ENCODE measurements at regions not wholly inside any gene's neighbourhood (a gene's known extent, or its start where the extent isn't known, plus 50 kb on each side); places are given as distances from the start of the nearest gene placed in this dataset.
"Not testable (repeated sequence)": the region's sequence is repeated elsewhere in the genome, so short reads cannot be mapped to it uniquely, and the experiment has no call there.

- no peak for DNase-seq
- Histone ChIP-seq H3K4ac (ENCODE audit: low read depth, low read length) (no peak overlapping the region), H3K9ac (ENCODE audit: low read length) (no peak overlapping the region), H3K79me1 (ENCODE audit: low read length) (no peaks in the 10 kb centered on the region), H3K4me3 (ENCODE audit: low read depth, low read length) (no peak overlapping the region), H3K14ac (ENCODE audit: low read length) (no peak overlapping the region), H2BK12ac (ENCODE audit: low read length) (no peak overlapping the region), H4K8ac (ENCODE audit: low read depth, low read length) (no peak overlapping the region), H2BK5ac (ENCODE audit: low read depth, low read length, poor library complexity) (no peak overlapping the region), H2AK5ac (ENCODE audit: low read length) (no peak overlapping the region), H3K4me1 (ENCODE audit: control insufficient read depth in 1 of 2, insufficient read depth in 2 of 2, low read length in 2 of 2) (no peaks in the 10 kb centered on the region), H2BK120ac (ENCODE audit: insufficient read depth, low read length, poor library complexity) (no peak overlapping the region), H3K27me3 (ENCODE audit: insufficient read depth, low read length) (no peaks in the 10 kb centered on the region), H4K91ac (ENCODE audit: low read depth, low read length) (no peak overlapping the region), H3K79me2 (ENCODE audit: control insufficient read depth, insufficient read depth, low read length, poor library complexity) (no peaks in the 10 kb centered on the region), H3K18ac (ENCODE audit: low read length) (no peak overlapping the region), H2AFZ (ENCODE audit: insufficient read depth, low read length, poor library complexity) (no peak overlapping the region), H3K9me3 (ENCODE audit: insufficient read depth, low read depth, low read length) (no peaks in the 10 kb centered on the region), H3K27ac (ENCODE audit: low read depth, low read length) (no peak overlapping the region), H3K4me2 (ENCODE audit: low read length) (no peak overlapping the region), H4K12ac (ENCODE audit: low read depth, low read length) (no peak overlapping the region), H3K36me3 (ENCODE audit: control insufficient read depth in 1 of 2, insufficient read depth in 2 of 2, low read length in 2 of 2) (no peaks in the 10 kb centered on the region), H3K23ac (ENCODE audit: low read length) (no peak overlapping the region)
- no CpG with 5 or more reads among the region's 2 CpGs for WGBS (ENCODE audit: extremely low coverage, insufficient coverage, insufficient read length)
These were observed 2021.9 kb downstream of the MRPL39 start for GRCh38 chr21:23585419-23585818.

GRCh38 chr21:23579573-23579972, 2027.7 kb downstream of the MRPL39 start:
- H4K8ac ChIP-seq (ENCODE audit: low read depth, low read length) = no peak overlapping the region
- H3K18ac ChIP-seq (ENCODE audit: low read length) = no peak overlapping the region
- no peak overlapping the region for H4K12ac ChIP-seq (ENCODE audit: low read depth, low read length)
- H4K91ac ChIP-seq (ENCODE audit: low read depth, low read length) = no peak overlapping the region
- H2AK5ac ChIP-seq (ENCODE audit: low read length) = no peak overlapping the region
- no peaks in the 10 kb centered on the region for H3K9me3 ChIP-seq (ENCODE audit: insufficient read depth, low read depth, low read length)
- H3K9ac ChIP-seq (ENCODE audit: low read length) = no peak overlapping the region
- no peak overlapping the region for H3K4me2 ChIP-seq (ENCODE audit: low read length)
- no peaks in the 10 kb centered on the region for H3K27me3 ChIP-seq (ENCODE audit: insufficient read depth, low read length)
- no peak overlapping the region for H3K14ac ChIP-seq (ENCODE audit: low read length)
- H3K23ac ChIP-seq (ENCODE audit: low read length) = no peak overlapping the region
- H3K4ac ChIP-seq (ENCODE audit: low read depth, low read length) = no peak overlapping the region
- H3K4me1 ChIP-seq (ENCODE audit: control insufficient read depth in 1 of 2, insufficient read depth in 2 of 2, low read length in 2 of 2) = no peaks in the 10 kb centered on the region
- H2BK120ac ChIP-seq (ENCODE audit: insufficient read depth, low read length, poor library complexity) = no peak overlapping the region
- H3K4me3 ChIP-seq (ENCODE audit: low read depth, low read length) = no peak overlapping the region
- H2BK12ac ChIP-seq (ENCODE audit: low read length) = no peak overlapping the region
- no peak for DNase-seq
- no peak overlapping the region for H2BK5ac ChIP-seq (ENCODE audit: low read depth, low read length, poor library complexity)
- H3K79me1 ChIP-seq (ENCODE audit: low read length) = no peaks in the 10 kb centered on the region
- H3K27ac ChIP-seq (ENCODE audit: low read depth, low read length) = no peak overlapping the region
- no peak overlapping the region for H2AFZ ChIP-seq (ENCODE audit: insufficient read depth, low read length, poor library complexity)
- H3K79me2 ChIP-seq (ENCODE audit: control insufficient read depth, insufficient read depth, low read length, poor library complexity) = no peaks in the 10 kb centered on the region
- no peaks in the 10 kb centered on the region for H3K36me3 ChIP-seq (ENCODE audit: control insufficient read depth in 1 of 2, insufficient read depth in 2 of 2, low read length in 2 of 2)

GRCh38 chr21:23578027-23578426, 2029.3 kb downstream of the MRPL39 start:
- no peak overlapping the region for H3K27ac ChIP-seq (ENCODE audit: low read depth, low read length)
- no CpG with 5 or more reads among the region's 1 CpG for WGBS (ENCODE audit: extremely low coverage, insufficient coverage, insufficient read length)
- H3K36me3 ChIP-seq (ENCODE audit: control insufficient read depth in 1 of 2, insufficient read depth in 2 of 2, low read length in 2 of 2) = no peaks in the 10 kb centered on the region
- H3K4ac ChIP-seq (ENCODE audit: low read depth, low read length) = no peak overlapping the region
- H3K4me2 ChIP-seq (ENCODE audit: low read length) = no peak overlapping the region
- H3K14ac ChIP-seq (ENCODE audit: low read length) = no peak overlapping the region
- H4K8ac ChIP-seq (ENCODE audit: low read depth, low read length) = no peak overlapping the region
- H4K91ac ChIP-seq (ENCODE audit: low read depth, low read length) = no peak overlapping the region
- H3K4me3 ChIP-seq (ENCODE audit: low read depth, low read length) = no peak overlapping the region
- no peaks in the 10 kb centered on the region for H3K27me3 ChIP-seq (ENCODE audit: insufficient read depth, low read length)
- no peak overlapping the region for H2BK5ac ChIP-seq (ENCODE audit: low read depth, low read length, poor library complexity)
- H3K79me2 ChIP-seq (ENCODE audit: control insufficient read depth, insufficient read depth, low read length, poor library complexity) = no peaks in the 10 kb centered on the region
- no peak for DNase-seq
- H3K18ac ChIP-seq (ENCODE audit: low read length) = no peak overlapping the region
- no peak overlapping the region for H2BK120ac ChIP-seq (ENCODE audit: insufficient read depth, low read length, poor library complexity)
- H3K9me3 ChIP-seq (ENCODE audit: insufficient read depth, low read depth, low read length) = no peaks in the 10 kb centered on the region
- no peaks in the 10 kb centered on the region for H3K4me1 ChIP-seq (ENCODE audit: control insufficient read depth in 1 of 2, insufficient read depth in 2 of 2, low read length in 2 of 2)
- H3K9ac ChIP-seq (ENCODE audit: low read length) = no peak overlapping the region
- no peak overlapping the region for H2AK5ac ChIP-seq (ENCODE audit: low read length)
- no peaks in the 10 kb centered on the region for H3K79me1 ChIP-seq (ENCODE audit: low read length)
- no peak overlapping the region for H3K23ac ChIP-seq (ENCODE audit: low read length)
- no peak overlapping the region for H2AFZ ChIP-seq (ENCODE audit: insufficient read depth, low read length, poor library complexity)
- no peak overlapping the region for H2BK12ac ChIP-seq (ENCODE audit: low read length)
- H4K12ac ChIP-seq (ENCODE audit: low read depth, low read length) = no peak overlapping the region

- H4K91ac ChIP-seq (ENCODE audit: low read depth, low read length) = no peak overlapping the region
- no peaks in the 10 kb centered on the region for H3K79me2 ChIP-seq (ENCODE audit: control insufficient read depth, insufficient read depth, low read length, poor library complexity)
- no peak overlapping the region for H2BK120ac ChIP-seq (ENCODE audit: insufficient read depth, low read length, poor library complexity)
- H4K8ac ChIP-seq (ENCODE audit: low read depth, low read length) = no peak overlapping the region
- no peaks in the 10 kb centered on the region for H3K27me3 ChIP-seq (ENCODE audit: insufficient read depth, low read length)
- H2AFZ ChIP-seq (ENCODE audit: insufficient read depth, low read length, poor library complexity) = no peak overlapping the region
- H2AK5ac ChIP-seq (ENCODE audit: low read length) = no peak overlapping the region
- H3K14ac ChIP-seq (ENCODE audit: low read length) = no peak overlapping the region
- H3K18ac ChIP-seq (ENCODE audit: low read length) = no peak overlapping the region
- no peak overlapping the region for H2BK12ac ChIP-seq (ENCODE audit: low read length)
- no peak overlapping the region for H3K9ac ChIP-seq (ENCODE audit: low read length)
- no peak overlapping the region for H3K23ac ChIP-seq (ENCODE audit: low read length)
- H3K4me1 ChIP-seq (ENCODE audit: control insufficient read depth in 1 of 2, insufficient read depth in 2 of 2, low read length in 2 of 2) = no peaks in the 10 kb centered on the region
- H3K4me2 ChIP-seq (ENCODE audit: low read length) = no peak overlapping the region
- no CpG with 5 or more reads among the region's 9 CpGs for WGBS (ENCODE audit: extremely low coverage, insufficient coverage, insufficient read length)
- H4K12ac ChIP-seq (ENCODE audit: low read depth, low read length) = no peak overlapping the region
- no peak overlapping the region for H2BK5ac ChIP-seq (ENCODE audit: low read depth, low read length, poor library complexity)
- H3K36me3 ChIP-seq (ENCODE audit: control insufficient read depth in 1 of 2, insufficient read depth in 2 of 2, low read length in 2 of 2) = no peaks in the 10 kb centered on the region
- H3K79me1 ChIP-seq (ENCODE audit: low read length) = no peaks in the 10 kb centered on the region
- no peak overlapping the region for H3K4ac ChIP-seq (ENCODE audit: low read depth, low read length)
- no peak overlapping the region for H3K27ac ChIP-seq (ENCODE audit: low read depth, low read length)
- no peaks in the 10 kb centered on the region for H3K9me3 ChIP-seq (ENCODE audit: insufficient read depth, low read depth, low read length)
- no peak overlapping the region for H3K4me3 ChIP-seq (ENCODE audit: low read depth, low read length)
- DNase-seq = no peak
These were observed 2032.3 kb downstream of the MRPL39 start for GRCh38 chr21:23574932-23575331.

- no CpG with 5 or more reads among the region's 5 CpGs for WGBS (ENCODE audit: extremely low coverage, insufficient coverage, insufficient read length)
- H4K91ac ChIP-seq (ENCODE audit: low read depth, low read length); H3K27ac ChIP-seq (ENCODE audit: low read depth, low read length); H2AFZ ChIP-seq (ENCODE audit: insufficient read depth, low read length, poor library complexity); H3K4me3 ChIP-seq (ENCODE audit: low read depth, low read length); H3K27me3 ChIP-seq (ENCODE audit: insufficient read depth, low read length); H2BK12ac ChIP-seq (ENCODE audit: low read length); H2BK120ac ChIP-seq (ENCODE audit: insufficient read depth, low read length, poor library complexity); H3K4ac ChIP-seq (ENCODE audit: low read depth, low read length); H3K14ac ChIP-seq (ENCODE audit: low read length); H3K4me1 ChIP-seq (ENCODE audit: control insufficient read depth in 1 of 2, insufficient read depth in 2 of 2, low read length in 2 of 2); H4K8ac ChIP-seq (ENCODE audit: low read depth, low read length); H3K9ac ChIP-seq (ENCODE audit: low read length); H2BK5ac ChIP-seq (ENCODE audit: low read depth, low read length, poor library complexity); DNase-seq; H2AK5ac ChIP-seq (ENCODE audit: low read length); H3K79me2 ChIP-seq (ENCODE audit: control insufficient read depth, insufficient read depth, low read length, poor library complexity); H3K4me2 ChIP-seq (ENCODE audit: low read length); H3K36me3 ChIP-seq (ENCODE audit: control insufficient read depth in 1 of 2, insufficient read depth in 2 of 2, low read length in 2 of 2); H4K12ac ChIP-seq (ENCODE audit: low read depth, low read length); H3K18ac ChIP-seq (ENCODE audit: low read length); H3K23ac ChIP-seq (ENCODE audit: low read length); H3K79me1 ChIP-seq (ENCODE audit: low read length); H3K9me3 ChIP-seq (ENCODE audit: insufficient read depth, low read depth, low read length): not testable (repeated sequence)
These were observed 2058.4 kb downstream of the MRPL39 start for GRCh38 chr21:23548924-23549323.
